Retinal pigment epithelial cell (primary cell): ENCODE measurements at regions not wholly inside any gene's neighbourhood (a gene's known extent, or its start where the extent isn't known, plus 50 kb on each side); places are given as distances from the start of the nearest gene placed in this dataset.

Source experiments
- DNase-seq: peaks from one replicate; pipeline ENCODE4 v3.0.0-alpha.2; 2010; ENCODE audit warnings: low read depth
- H3K4me3 ChIP-seq: 2 replicates; pipeline ENCODE4 v1.5.1; 2011; ENCODE audit warnings: mild to moderate bottlenecking, low read length, control low read depth, moderate library complexity
- TF ChIP-seq, protein P1 (sequence below): conservative IDR thresholded peaks from 2 replicates; pipeline ENCODE4 v1.5.1; 2011; ENCODE audit warnings: low read depth, low read length, control low read depth, inconsistent platforms

DNA sequence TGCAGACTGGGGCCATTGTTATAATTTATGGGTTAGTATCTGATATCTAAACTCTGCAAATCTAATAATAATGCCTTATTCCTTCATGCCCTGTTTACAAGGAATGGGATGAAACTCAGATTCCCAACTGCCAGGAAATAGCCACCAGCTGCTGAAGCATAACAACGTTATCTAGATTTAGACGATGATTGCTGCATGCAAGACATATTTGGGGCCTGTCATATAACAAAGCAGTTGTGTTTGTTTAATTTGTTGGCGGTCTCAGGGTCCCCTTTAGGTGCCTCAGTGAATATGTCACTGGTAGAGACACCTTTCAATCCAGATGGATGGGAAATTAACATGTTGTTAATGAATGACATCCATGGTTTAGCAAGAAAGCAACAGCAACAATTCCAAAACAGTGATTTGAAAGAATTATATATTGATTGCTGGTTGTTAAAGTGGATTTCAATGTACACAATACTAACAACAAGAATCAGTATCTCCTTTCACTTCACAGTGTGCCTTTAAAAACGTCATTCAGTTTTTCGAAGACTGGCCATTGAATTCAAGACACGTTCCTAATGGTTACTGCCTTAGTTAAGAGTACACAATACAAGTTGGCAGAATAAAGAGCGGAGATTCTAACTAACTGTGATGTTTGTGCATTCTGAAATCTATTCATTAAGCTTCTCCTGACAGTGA, 860.6 kb upstream of the CELF2 start:
- H3K4me3 ChIP-seq, result no peak overlapping the region

DNA sequence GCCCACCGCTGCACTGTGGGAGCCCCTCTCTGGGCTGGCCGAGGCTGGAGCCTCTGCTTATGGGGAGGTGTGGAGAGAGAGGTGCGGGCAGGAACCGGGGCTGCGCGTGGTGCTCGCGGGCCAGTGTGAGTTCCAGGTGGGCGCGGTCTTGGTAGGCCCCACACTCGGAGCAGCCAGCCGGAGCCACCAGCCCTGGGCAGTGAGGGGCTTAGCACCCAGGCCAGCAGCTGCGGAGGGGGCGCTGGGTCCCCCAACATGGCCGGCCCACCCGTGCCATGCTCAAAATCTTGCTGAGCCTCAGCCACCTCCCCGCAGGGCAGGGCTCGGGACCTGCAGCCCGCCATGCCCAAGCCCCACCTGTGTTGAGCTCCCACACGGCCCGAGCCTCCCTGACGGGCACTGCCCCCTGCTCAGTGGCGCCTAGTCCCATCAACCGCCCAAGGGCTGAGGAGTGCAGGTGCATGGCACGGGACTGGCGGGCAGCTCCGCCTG, 856.8 kb upstream of the CELF2 start:
- TF ChIP-seq, protein P1, sequence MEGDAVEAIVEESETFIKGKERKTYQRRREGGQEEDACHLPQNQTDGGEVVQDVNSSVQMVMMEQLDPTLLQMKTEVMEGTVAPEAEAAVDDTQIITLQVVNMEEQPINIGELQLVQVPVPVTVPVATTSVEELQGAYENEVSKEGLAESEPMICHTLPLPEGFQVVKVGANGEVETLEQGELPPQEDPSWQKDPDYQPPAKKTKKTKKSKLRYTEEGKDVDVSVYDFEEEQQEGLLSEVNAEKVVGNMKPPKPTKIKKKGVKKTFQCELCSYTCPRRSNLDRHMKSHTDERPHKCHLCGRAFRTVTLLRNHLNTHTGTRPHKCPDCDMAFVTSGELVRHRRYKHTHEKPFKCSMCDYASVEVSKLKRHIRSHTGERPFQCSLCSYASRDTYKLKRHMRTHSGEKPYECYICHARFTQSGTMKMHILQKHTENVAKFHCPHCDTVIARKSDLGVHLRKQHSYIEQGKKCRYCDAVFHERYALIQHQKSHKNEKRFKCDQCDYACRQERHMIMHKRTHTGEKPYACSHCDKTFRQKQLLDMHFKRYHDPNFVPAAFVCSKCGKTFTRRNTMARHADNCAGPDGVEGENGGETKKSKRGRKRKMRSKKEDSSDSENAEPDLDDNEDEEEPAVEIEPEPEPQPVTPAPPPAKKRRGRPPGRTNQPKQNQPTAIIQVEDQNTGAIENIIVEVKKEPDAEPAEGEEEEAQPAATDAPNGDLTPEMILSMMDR, result no peak
- no peak overlapping the region for H3K4me3 ChIP-seq
- DNase-seq, result no peak

More for the DNA sequence above, 860.6 kb upstream of the CELF2 start:
- TF ChIP-seq, protein P1, result no peak
- DNase-seq, result no peak

DNA sequence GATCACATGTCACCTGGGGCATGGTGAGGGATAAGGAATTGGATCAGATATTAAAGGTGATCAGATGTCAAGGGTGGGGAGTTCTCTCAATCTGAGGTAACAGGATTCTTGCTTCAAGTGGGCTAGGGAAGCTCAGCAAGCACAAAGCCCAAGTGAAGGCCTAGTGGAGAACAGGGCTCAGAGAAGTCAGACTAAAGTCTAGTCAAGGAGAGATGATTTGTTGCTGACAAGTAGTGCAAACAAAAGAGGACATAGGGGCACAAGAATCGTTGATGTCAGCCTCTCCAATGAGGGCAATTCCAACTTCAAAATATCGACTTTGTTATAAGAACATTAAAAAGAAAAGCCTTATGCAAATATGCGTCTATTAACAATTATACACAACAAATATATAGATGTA, 852.8 kb upstream of the CELF2 start:
- TF ChIP-seq, protein P1, result no peak
- DNase-seq, result no peak
- no peak overlapping the region for H3K4me3 ChIP-seq

DNA sequence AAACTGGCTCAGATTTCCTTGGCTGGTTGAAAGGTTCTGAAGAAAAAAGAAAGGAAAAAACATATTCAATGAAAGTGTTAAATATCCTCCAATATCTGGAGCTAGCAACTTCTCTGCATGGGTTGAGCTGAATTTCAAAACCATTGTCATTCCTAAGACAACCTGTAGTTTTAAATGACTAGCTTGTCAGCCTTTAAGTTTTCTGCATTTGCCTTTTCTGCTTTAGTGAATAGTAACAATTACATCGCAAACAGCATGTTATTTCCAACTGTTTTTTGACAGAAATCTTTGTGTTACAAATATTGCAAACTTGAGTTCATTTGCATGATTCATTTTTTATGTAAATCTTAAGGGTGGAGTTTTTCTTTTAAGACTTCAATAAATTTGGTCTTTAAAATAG, 852.3 kb upstream of the CELF2 start:
- no peak overlapping the region for H3K4me3 ChIP-seq
- TF ChIP-seq, protein P1, result no peak
- no peak for DNase-seq

DNA sequence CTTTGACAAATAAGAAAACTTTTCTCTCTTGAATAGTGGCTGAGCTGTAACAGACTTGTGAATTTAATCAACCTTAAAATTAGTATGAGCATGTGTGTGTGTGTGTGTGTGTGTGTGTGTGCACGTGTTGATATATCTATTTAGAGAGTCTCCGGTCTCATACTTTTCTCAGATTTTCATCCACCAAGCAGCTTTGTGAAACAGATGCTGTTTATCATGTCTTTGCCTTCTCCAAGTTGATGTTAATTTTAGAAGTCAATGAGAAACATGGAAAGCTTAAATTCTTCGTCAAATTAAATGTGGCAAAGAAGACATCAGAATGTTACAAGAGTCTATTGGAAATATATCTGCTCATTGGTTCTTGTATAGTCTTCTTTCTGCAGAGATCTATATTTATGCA, 839.2 kb upstream of the CELF2 start:
- DNase-seq, result no peak
- TF ChIP-seq, protein P1, result no peak

DNA sequence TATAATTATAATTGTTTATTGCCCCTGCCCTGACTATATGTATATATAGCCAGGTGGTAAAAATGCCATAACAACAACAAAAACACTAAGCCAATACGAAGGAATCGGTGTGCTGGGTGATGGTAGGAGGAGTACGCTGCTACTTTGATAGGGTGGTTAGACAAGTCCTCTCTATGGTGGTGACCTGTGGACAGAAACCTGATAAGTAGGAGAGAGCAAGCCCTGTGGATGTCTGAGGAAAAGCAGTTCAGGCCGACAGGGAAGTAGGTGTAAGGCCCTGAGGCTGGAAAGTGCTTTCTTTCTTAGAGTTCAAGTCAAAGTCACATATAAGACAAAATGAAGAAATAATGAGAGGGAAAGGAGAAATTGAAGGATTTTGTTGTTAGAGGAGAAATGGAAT, 823.8 kb upstream of the CELF2 start:
- no peak overlapping the region for H3K4me3 ChIP-seq
- no peak for DNase-seq
- TF ChIP-seq, protein P1, result no peak

More for the DNA sequence above, 839.2 kb upstream of the CELF2 start:
- H3K4me3 ChIP-seq, result no peak overlapping the region

DNA sequence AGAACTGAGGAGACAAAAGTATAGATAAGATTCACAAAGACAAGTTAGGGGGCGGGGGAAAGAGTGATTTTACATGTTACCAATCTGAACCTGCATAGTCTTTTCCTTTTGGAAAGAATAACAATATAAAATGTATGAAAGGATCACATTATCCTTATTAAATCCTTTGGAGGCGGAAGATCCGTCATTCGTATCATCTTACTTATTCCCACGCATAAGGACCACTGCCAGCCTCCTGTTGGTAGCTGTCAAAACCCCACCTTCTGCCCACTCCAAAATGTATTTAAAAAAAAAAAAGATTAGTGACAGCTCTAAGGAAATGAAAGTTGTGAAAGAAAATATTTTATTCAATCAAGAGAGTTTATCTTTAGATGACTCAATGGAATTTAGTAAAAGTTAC, 821.0 kb upstream of the CELF2 start:
- no peak for DNase-seq
- TF ChIP-seq, protein P1, result no peak
- H3K4me3 ChIP-seq, result no peak overlapping the region
